ENCODE measurements at regions not wholly inside any gene's neighbourhood (a gene's known extent, or its start where the extent isn't known, plus 50 kb on each side); places are given as distances from the start of the nearest gene placed in this dataset.

DNA sequence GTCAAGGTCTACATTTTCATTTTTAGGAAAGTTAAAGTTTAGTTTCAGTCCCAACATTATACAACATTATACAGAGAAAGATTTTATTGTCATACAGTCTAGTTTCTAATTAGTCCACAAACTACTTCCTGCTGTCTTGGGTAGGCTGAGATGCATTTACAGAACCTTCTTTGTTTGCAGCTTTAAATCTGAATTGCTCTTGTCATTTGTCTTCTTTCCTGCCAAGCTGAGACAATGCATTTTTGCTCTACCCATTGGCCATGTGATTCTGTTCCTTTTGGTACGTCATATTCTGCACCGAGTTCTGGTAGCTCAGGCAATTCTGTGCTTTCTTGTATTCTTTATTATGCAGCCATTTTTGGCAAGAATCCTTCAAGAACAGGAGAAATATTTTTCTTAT, 228.5 kb downstream of the ATP23 start:
- DNase-seq (ENCODE audit: low read depth): no peak
- H3K4me3 ChIP-seq (replicated peaks; ENCODE audit: low read depth, low read length): no peak overlapping the region
- TF ChIP-seq, protein P1, sequence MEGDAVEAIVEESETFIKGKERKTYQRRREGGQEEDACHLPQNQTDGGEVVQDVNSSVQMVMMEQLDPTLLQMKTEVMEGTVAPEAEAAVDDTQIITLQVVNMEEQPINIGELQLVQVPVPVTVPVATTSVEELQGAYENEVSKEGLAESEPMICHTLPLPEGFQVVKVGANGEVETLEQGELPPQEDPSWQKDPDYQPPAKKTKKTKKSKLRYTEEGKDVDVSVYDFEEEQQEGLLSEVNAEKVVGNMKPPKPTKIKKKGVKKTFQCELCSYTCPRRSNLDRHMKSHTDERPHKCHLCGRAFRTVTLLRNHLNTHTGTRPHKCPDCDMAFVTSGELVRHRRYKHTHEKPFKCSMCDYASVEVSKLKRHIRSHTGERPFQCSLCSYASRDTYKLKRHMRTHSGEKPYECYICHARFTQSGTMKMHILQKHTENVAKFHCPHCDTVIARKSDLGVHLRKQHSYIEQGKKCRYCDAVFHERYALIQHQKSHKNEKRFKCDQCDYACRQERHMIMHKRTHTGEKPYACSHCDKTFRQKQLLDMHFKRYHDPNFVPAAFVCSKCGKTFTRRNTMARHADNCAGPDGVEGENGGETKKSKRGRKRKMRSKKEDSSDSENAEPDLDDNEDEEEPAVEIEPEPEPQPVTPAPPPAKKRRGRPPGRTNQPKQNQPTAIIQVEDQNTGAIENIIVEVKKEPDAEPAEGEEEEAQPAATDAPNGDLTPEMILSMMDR (IDR thresholded peaks at IDR 0.05; ENCODE audit: low read length, missing control alignments): no peak

DNA sequence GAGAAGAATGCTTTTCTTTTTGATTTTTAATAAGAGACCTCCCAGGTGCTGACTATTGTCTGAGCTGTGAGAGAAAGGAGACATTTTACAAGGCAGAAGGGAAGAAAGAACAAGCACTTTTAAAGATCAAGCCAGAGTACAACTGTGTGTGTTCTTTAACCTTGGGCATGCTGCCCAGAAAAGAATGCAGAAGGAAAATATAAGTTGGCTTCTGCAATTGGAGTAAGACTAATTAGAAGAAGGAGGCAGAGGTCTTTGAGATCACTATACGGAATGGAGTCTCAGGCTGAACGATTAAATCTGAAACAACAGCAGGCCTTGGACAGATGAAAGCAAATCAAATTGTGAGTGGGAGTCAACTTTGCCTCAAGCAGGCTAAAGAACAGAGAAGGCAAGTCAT, 230.5 kb downstream of the ATP23 start:
- H3K4me3 ChIP-seq (replicated peaks; ENCODE audit: low read depth, low read length): no peak overlapping the region
- TF ChIP-seq, protein P1 (IDR thresholded peaks at IDR 0.05; ENCODE audit: low read length, missing control alignments): no peak
- DNase-seq (ENCODE audit: low read depth): peak; percentile 46

DNA sequence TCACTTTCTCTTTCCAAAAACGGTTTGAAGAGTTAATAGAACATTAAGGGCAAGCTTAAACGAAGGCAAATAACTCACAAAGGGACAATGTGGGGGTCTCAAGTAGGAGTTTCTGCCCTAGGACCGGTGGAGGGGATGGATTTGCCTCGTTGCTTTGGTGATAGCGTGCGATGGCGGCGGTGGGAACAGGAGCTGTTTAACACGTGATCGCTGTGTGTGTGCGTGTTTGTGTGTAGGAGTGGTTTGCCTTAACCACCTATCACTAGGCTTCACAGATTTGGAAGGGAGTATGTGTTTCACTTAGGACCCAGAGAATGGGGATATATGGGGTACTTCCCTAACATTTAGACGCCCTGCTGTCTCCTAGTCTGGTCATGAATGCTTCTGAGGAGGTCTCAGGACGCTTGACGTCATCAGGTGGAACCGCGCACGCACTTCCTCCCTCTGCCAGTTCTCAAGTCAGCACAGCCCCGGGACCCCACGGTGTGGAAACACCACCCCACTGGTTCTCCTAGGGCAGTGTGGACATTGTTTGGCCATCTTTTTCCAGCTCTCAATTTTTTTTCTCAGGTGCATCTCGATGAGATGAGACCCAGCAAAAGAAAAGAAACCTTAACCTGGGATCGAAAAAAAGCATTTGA, 231.2 kb downstream of the ATP23 start:
- no peak for DNase-seq (ENCODE audit: low read depth)
- TF ChIP-seq, protein P1 (IDR thresholded peaks at IDR 0.05; ENCODE audit: low read length, missing control alignments): no peak
- H3K4me3 ChIP-seq (replicated peaks; ENCODE audit: low read depth, low read length): no peak overlapping the region

DNA sequence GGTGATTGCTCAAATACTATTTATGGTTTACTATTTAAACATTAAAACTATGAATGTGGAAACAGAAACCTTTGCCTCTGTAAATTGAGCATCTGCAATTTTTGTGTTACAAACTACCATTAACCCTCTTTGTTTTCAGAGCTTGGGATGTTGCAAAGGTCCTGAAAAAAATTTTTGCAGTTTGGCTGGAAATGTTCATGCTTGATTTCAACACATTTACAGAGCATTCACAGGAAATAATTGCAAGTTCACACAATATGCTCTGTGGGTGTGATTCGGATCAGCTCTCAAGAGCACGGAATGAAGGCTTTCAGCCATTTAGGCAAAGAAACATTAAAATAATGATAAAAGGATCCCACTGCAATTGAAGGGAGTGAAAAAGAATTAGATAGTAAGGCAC, 232.9 kb downstream of the ATP23 start:
- DNase-seq (ENCODE audit: low read depth): peak; percentile 25
- TF ChIP-seq, protein P1 (IDR thresholded peaks at IDR 0.05; ENCODE audit: low read length, missing control alignments): no peak
- no peak overlapping the region for H3K4me3 ChIP-seq (replicated peaks; ENCODE audit: low read depth, low read length)

DNA sequence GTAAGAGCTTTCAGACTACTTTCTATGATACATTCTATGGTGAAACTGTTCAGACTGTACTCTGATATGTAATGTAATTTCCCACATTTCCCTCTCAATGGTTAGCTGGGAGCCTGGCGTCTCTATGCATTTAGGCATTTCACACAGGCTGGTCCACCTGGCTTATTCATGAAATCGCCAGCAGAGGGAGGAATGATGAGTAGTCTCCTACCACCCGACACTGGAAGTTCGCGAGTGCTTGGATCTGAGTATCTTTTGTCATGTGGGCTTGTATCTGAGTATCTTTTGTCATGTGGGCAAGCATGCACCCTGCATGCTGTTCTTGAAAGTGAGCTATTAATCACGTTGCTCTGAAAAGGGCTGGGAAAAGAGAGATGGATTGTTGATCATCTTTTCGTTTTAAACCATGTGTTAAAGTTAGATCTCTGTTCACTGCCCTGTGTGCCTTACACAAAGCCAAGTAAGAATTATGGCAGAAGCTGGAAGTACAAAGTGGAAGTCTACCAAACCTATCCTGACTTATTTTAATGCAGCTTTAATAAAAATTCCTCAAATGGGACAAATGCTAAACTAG, 235.0 kb downstream of the ATP23 start:
- DNase-seq (ENCODE audit: low read depth): peak; percentile 50
- TF ChIP-seq, protein P1 (IDR thresholded peaks at IDR 0.05; ENCODE audit: low read length, missing control alignments): peak; percentile 58
- H3K4me3 ChIP-seq (replicated peaks; ENCODE audit: low read depth, low read length): no peak overlapping the region

DNA sequence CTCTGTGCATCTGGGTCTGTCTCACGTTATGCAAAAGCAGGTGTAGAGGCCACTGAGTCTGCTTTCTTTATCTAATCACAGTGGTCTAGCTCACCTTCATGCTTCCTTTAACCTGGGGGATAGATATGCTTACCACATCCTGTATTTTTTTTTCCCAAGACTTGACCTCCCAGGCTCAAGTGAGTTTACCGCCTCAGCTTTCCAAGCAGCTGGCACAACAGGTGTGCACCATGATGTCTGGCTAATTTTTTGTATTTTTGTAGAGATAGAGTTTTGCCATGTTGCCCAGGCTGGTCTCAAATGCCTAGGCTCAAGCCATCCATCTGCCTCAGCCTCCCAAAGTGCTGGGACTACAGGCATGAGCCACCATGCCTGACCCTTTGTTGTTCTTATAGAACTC, 236.0 kb downstream of the ATP23 start:
- TF ChIP-seq, protein P1 (IDR thresholded peaks at IDR 0.05; ENCODE audit: low read length, missing control alignments): no peak
- H3K4me3 ChIP-seq (replicated peaks; ENCODE audit: low read depth, low read length): no peak overlapping the region
- DNase-seq (ENCODE audit: low read depth): no peak

DNA sequence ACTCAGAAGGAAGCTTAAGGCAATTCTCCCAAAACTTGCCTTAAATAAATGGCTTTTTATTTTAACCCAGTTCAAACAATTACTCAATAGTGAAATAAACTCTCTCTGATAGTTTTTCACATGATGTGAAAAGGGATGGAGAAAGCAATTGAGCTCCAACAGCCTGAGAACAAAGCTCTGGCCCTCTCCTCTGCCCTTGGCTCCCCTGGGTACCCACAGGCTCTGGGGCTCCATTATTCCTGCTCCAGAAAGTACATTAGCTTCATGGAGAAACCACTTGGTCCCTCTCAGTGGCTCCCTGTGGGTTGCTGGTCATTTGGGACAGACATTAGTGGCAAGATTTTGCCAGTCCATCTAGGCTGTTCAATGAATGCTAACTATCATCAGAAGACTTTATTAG, 242.8 kb downstream of the ATP23 start:
- H3K4me3 ChIP-seq (replicated peaks; ENCODE audit: low read depth, low read length): no peak overlapping the region
- TF ChIP-seq, protein P1 (IDR thresholded peaks at IDR 0.05; ENCODE audit: low read length, missing control alignments): no peak
- DNase-seq (ENCODE audit: low read depth): no peak

Measured in fibroblast of pulmonary artery (primary cell).